ENCODE measurements at regions not wholly inside any gene's neighbourhood (a gene's known extent, or its start where the extent isn't known, plus 50 kb on each side); places are given as distances from the start of the nearest gene placed in this dataset.

DNA sequence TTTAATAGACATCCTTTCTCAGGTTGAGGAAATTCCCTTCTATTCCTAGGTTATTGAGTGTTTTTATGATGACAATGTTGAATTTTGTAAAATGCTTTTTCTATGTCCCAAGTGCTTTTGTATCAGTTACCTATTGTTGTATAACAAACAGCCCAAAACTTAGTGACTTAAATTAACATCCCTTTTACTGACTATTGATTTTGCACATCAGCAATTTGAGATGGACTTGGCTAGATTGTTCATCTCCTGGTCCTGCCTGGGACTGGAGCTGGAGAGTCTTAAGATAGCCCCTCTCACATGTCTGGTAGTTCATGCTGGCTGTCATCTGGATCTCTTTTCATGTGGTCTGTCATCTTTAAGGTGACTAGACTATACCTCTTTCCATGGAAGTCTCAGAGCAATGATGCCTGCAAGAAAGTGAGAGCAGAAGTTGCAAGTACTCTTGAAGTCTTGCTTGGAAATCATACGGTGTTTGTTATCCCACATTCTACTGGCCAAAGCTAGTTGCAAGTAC, 132.6 kb downstream of the RPAP3 start:
- H3K9ac ChIP-seq (ENCODE audit: low read depth in 2 of 2, low read length in 2 of 2): no peak overlapping the region
- H3K4me3 ChIP-seq: no peak overlapping the region
- H3K27me3 ChIP-seq: no peaks in the 10 kb centered on the region
- no peaks in the 10 kb centered on the region for H3K36me3 ChIP-seq
- intact Hi-C loops (cut with DNase I): no loop called here
- TF ChIP-seq CTCF (IDR thresholded peaks at IDR 0.05): no peak
- DNase-seq: no peak
- H3K4me1 ChIP-seq: no peaks in the 10 kb centered on the region
- no peak overlapping the region for H3K27ac ChIP-seq
- H3K9me3 ChIP-seq: no peaks in the 10 kb centered on the region

DNA sequence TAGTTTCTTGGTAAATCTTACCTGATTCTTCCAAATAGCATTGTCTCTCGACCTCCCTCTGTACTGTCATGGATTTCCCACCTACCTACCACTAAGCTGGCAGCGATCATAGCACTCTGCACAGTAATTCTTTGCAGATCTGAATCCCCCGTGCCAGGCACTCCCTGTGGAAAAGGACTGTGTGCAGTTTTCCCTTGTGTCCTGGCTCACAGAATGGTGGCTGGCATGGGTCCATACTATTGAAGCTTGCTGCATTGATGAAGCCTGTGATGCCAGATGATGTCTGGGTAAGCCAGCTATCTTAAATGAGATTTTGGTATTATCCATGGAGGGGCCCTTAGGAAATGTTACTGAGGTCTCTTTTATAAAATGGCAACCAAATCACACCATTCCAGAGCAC, 135.7 kb downstream of the RPAP3 start:
- H3K36me3 ChIP-seq: no peaks in the 10 kb centered on the region
- H3K9me3 ChIP-seq: no peaks in the 10 kb centered on the region
- intact Hi-C loops (cut with DNase I): no loop called here
- no peak for DNase-seq
- H3K4me3 ChIP-seq: no peak overlapping the region
- H3K9ac ChIP-seq (ENCODE audit: low read depth in 2 of 2, low read length in 2 of 2): no peak overlapping the region
- no peaks in the 10 kb centered on the region for H3K4me1 ChIP-seq
- no peak overlapping the region for H3K27ac ChIP-seq
- H3K27me3 ChIP-seq: no peaks in the 10 kb centered on the region
- TF ChIP-seq CTCF (IDR thresholded peaks at IDR 0.05): no peak

GRCh38 chr12:47562201-47562600, 143.6 kb downstream of the RPAP3 start:
- Histone ChIP-seq H3K4me3 (no peak overlapping the region), H3K27me3 (no peaks in the 10 kb centered on the region), H3K36me3 (no peaks in the 10 kb centered on the region), H3K4me1 (no peaks in the 10 kb centered on the region), H3K9ac (ENCODE audit: low read depth in 2 of 2, low read length in 2 of 2) (no peak overlapping the region), H3K9me3 (no peaks in the 10 kb centered on the region), H3K27ac (no peak overlapping the region)
- no peak for TF ChIP-seq CTCF (IDR thresholded peaks at IDR 0.05)
- intact Hi-C loops (cut with DNase I): no loop called here
- DNase-seq: no peak

- intact Hi-C loops (cut with DNase I): no loop called here
Measured at GRCh38 chr12:47561746-47562145, 144.1 kb downstream of the RPAP3 start.

GRCh38 chr12:47560415-47560814, 145.4 kb downstream of the RPAP3 start:
- H3K9me3 ChIP-seq: no peaks in the 10 kb centered on the region
- intact Hi-C loops (cut with DNase I): no loop called here
- H3K27ac ChIP-seq: no peak overlapping the region
- TF ChIP-seq CTCF (IDR thresholded peaks at IDR 0.05): no peak
- no peaks in the 10 kb centered on the region for H3K27me3 ChIP-seq
- H3K4me3 ChIP-seq: no peak overlapping the region
- no peak for DNase-seq
- H3K9ac ChIP-seq (ENCODE audit: low read depth in 2 of 2, low read length in 2 of 2): no peak overlapping the region
- no peaks in the 10 kb centered on the region for H3K36me3 ChIP-seq
- H3K4me1 ChIP-seq: no peaks in the 10 kb centered on the region

More at GRCh38 chr12:47561746-47562145, 144.1 kb downstream of the RPAP3 start:
- no peak overlapping the region for H3K9ac ChIP-seq (ENCODE audit: low read depth in 2 of 2, low read length in 2 of 2)
- H3K36me3 ChIP-seq: no peaks in the 10 kb centered on the region
- H3K4me1 ChIP-seq: no peaks in the 10 kb centered on the region
- H3K27ac ChIP-seq: no peak overlapping the region
- H3K9me3 ChIP-seq: no peaks in the 10 kb centered on the region
- H3K27me3 ChIP-seq: no peaks in the 10 kb centered on the region
- no peak overlapping the region for H3K4me3 ChIP-seq
- DNase-seq: no peak
- no peak for TF ChIP-seq CTCF (IDR thresholded peaks at IDR 0.05)

Data from colonic mucosa (tissue), 4 donors.